DND-41 (cell line): ENCODE measurements at regions not wholly inside any gene's neighbourhood (a gene's known extent, or its start where the extent isn't known, plus 50 kb on each side); places are given as distances from the start of the nearest gene placed in this dataset.

ENCODE experiments used
- ATAC-seq: fragments of 200-7000 bp; cut with Tn5 transposase; 3 replicates; pipeline ENCODE4 v1.9.1; 2021; ENCODE audit warnings: low read depth; ENCODE audit not compliant: insufficient read depth
- DNase-seq: peaks from one replicate; pipeline ENCODE4 v3.0.0-alpha.2; 2020
- H2AFZ ChIP-seq: 2 replicates; pipeline ENCODE4 v1.6.0; 2012; ENCODE audit warnings: low read depth, low read length
- H3K27ac ChIP-seq: 2 replicates; pipeline ENCODE4 v1.5.1; 2012; ENCODE audit warnings: low read length, inconsistent platforms
- H3K27me3 ChIP-seq: fragments of 200-600 bp; sonication (generic); 2 replicates; pipeline ENCODE4 v1.6.0; 2012; ENCODE audit warnings: low read length, mild to moderate bottlenecking, inconsistent platforms; ENCODE audit not compliant: insufficient read depth, poor library complexity
- H3K36me3 ChIP-seq: 2 replicates; pipeline ENCODE4 v1.5.1; 2012; ENCODE audit warnings: low read length, inconsistent platforms; ENCODE audit not compliant: insufficient read depth
- H3K4me1 ChIP-seq: 2 replicates; pipeline ENCODE4 v1.5.1; 2012; ENCODE audit warnings: mild to moderate bottlenecking, low read length; ENCODE audit not compliant: insufficient read depth
- H3K4me2 ChIP-seq: 2 replicates; pipeline ENCODE4 v1.6.0; 2012; ENCODE audit warnings: mild to moderate bottlenecking, moderate library complexity, low read length, inconsistent platforms; ENCODE audit not compliant: insufficient read depth
- H3K4me3 ChIP-seq, 2 experiments: fragments of 200-600 bp in 1 of 2; shearing (Covaris generic) in 1 of 2; 2 replicates each; pipeline ENCODE4 v1.5.1; 2012 to 2016; ENCODE audit warnings: inconsistent platforms in 2 of 2, low read length in 2 of 2, mild to moderate bottlenecking in 2 of 2, low read depth in 1 of 2, moderate library complexity in 1 of 2
- H3K79me2 ChIP-seq: 2 replicates; pipeline ENCODE4 v1.6.0; 2012; ENCODE audit warnings: low read length, inconsistent platforms; ENCODE audit not compliant: insufficient read depth
- H3K9ac ChIP-seq: 2 replicates; pipeline ENCODE4 v1.6.0; 2012; ENCODE audit warnings: low read depth, mild to moderate bottlenecking, inconsistent platforms, low read length, moderate library complexity
- H3K9me3 ChIP-seq: 2 replicates; pipeline ENCODE4 v1.5.1; 2012; ENCODE audit warnings: low read length, moderate library complexity, mild to moderate bottlenecking, inconsistent platforms; ENCODE audit not compliant: insufficient read depth, severe bottlenecking
- H4K20me1 ChIP-seq: 2 replicates; pipeline ENCODE4 v1.6.0; 2012; ENCODE audit warnings: low read length; ENCODE audit not compliant: insufficient read depth
- EZH2 ChIP-seq: IDR thresholded peaks from 3 replicates; pipeline ENCODE4 v1.6.1; 2012; ENCODE audit warnings: borderline replicate concordance, low read depth, mild to moderate bottlenecking, moderate library complexity, low read length, inconsistent platforms; ENCODE audit not compliant: severe bottlenecking
- TF ChIP-seq, protein P1 (sequence below): IDR thresholded peaks from 2 replicates; pipeline ENCODE4 v1.5.1; 2012; ENCODE audit warnings: borderline replicate concordance, low read length, moderate library complexity, mild to moderate bottlenecking; ENCODE audit not compliant: poor library complexity, severe bottlenecking; ENCODE audit errors: extremely low read depth

DNA sequence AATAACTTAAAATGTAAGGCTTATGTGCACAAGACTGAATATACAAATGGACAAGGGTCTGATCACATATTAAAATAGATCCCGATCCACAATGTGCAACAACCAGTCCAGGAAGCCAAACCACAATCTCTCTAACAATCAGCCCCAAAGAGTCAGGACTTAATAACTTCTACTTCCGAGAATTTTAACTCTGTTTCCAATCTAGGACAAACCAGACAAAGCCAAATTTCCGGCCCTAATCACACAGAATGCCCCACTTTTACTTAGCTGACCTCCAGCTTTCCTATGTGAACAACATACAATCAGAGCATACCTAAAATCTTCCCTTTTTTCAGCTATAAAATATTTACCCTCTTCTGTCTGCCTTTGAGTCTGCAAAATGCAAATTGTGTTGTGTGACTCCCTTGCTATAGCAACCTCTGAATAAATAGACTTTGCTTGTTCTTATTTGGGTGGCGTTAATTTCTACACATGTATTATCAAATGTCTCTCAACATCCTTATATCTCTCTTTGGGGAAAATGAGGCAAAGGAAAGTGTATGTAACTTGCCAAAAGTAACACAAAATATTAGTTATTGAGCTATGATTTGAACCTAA, 381.9 kb upstream of the MC4R start:
- no peak for ATAC-seq

DNA sequence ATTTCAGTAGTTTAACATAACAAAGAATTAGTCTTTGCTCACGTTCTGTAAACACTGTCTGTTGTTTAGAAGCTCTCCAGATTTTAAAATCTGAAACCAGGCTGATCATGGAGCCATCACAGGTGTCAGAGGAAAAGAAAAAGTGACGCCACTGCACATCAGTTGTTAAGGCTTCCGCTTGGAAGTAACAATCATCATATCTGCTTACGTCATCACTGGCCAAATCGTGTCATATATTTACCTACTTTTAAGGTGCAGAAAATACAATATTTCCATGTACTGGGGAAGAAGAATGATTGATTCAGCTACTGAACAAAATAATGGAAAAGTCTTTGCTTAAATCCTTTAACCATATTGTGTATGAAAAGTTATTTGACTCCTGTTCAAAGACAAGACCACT, 382.6 kb upstream of the MC4R start:
- Histone ChIP-seq H3K79me2 (no peaks in the 10 kb centered on the region), H3K4me2 (no peak overlapping the region), H3K4me1 (no peaks in the 10 kb centered on the region), H3K9me3 (no peaks in the 10 kb centered on the region), H3K4me3 (no peak overlapping the region), H3K36me3 (no peaks in the 10 kb centered on the region), H4K20me1 (no peaks in the 10 kb centered on the region), H3K27me3 (no peaks in the 10 kb centered on the region), H3K9ac (no peak overlapping the region), H2AFZ (no peak overlapping the region), H3K27ac (no peak overlapping the region)
- no peak for TF ChIP-seq EZH2
- TF ChIP-seq, protein P1, sequence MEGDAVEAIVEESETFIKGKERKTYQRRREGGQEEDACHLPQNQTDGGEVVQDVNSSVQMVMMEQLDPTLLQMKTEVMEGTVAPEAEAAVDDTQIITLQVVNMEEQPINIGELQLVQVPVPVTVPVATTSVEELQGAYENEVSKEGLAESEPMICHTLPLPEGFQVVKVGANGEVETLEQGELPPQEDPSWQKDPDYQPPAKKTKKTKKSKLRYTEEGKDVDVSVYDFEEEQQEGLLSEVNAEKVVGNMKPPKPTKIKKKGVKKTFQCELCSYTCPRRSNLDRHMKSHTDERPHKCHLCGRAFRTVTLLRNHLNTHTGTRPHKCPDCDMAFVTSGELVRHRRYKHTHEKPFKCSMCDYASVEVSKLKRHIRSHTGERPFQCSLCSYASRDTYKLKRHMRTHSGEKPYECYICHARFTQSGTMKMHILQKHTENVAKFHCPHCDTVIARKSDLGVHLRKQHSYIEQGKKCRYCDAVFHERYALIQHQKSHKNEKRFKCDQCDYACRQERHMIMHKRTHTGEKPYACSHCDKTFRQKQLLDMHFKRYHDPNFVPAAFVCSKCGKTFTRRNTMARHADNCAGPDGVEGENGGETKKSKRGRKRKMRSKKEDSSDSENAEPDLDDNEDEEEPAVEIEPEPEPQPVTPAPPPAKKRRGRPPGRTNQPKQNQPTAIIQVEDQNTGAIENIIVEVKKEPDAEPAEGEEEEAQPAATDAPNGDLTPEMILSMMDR, result no peak
- ATAC-seq (no peak), DNase-seq (no peak)

More for the DNA sequence above, 381.9 kb upstream of the MC4R start:
- H3K9me3 ChIP-seq, result no peaks in the 10 kb centered on the region
- H3K4me2 ChIP-seq, result no peak overlapping the region
- DNase-seq, result no peak
- H2AFZ ChIP-seq, result no peak overlapping the region
- H4K20me1 ChIP-seq, result no peaks in the 10 kb centered on the region
- H3K79me2 ChIP-seq, result no peaks in the 10 kb centered on the region
- H3K36me3 ChIP-seq, result no peaks in the 10 kb centered on the region
- no peak overlapping the region for H3K9ac ChIP-seq
- no peak overlapping the region for H3K27ac ChIP-seq
- H3K4me1 ChIP-seq, result no peaks in the 10 kb centered on the region
- TF ChIP-seq EZH2, result no peak
- TF ChIP-seq, protein P1, result no peak
- H3K4me3 ChIP-seq, result no peak overlapping the region
- H3K27me3 ChIP-seq, result no peaks in the 10 kb centered on the region

DNA sequence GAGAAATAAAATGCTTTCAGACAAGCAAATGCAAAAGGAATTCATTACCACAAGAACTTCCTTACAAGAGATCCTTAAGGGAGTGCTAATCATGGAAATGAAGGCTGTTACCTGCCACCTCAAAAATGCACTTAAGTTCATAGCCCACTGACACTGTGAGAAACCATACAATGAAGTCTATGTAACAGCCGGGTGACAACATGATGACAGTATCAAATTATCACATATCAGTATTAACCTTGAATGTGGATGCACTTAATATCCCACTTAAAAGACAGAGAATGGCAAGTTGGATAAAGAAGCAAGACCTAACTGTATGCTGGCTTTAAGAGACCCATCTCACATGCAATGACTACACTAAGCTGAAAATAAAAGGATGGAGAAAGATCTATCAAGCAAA, 403.4 kb upstream of the MC4R start:
- Histone ChIP-seq H2AFZ (no peak overlapping the region), H3K4me3 (no peak overlapping the region), H3K79me2 (no peaks in the 10 kb centered on the region), H3K9me3 (no peaks in the 10 kb centered on the region), H3K27me3 (no peaks in the 10 kb centered on the region), H3K4me2 (no peak overlapping the region), H3K27ac (no peak overlapping the region), H3K4me1 (no peaks in the 10 kb centered on the region), H3K36me3 (no peaks in the 10 kb centered on the region), H3K9ac (no peak overlapping the region), H4K20me1 (no peaks in the 10 kb centered on the region)
- DNase-seq, result no peak
- TF ChIP-seq, protein P1, result no peak
- TF ChIP-seq EZH2, result no peak
- no peak for ATAC-seq

DNA sequence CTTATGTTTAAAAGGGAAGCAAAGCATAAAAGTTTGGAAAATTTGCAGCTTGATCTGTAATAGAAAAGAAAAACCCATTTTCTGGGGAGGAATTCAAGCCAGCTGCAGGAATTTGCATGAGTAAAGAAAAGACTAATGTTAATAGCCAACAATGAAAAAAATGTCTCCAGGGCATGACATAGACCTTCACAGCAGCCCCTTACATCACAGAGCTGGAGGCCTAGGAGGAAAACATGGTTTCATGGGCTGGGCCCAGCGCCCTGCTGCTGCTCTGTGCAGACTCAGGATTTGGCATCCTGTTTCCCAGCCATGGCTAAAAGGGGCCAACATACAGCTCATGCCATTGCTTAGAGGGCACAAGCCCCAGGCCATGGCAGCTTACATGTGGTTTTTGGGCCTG, 411.6 kb upstream of the MC4R start:
- Histone ChIP-seq H3K4me3 (no peak overlapping the region), H3K27ac (no peak overlapping the region), H3K79me2 (no peaks in the 10 kb centered on the region), H2AFZ (no peak overlapping the region), H3K9ac (no peak overlapping the region), H4K20me1 (no peaks in the 10 kb centered on the region), H3K27me3 (no peaks in the 10 kb centered on the region), H3K36me3 (no peaks in the 10 kb centered on the region), H3K4me2 (no peak overlapping the region), H3K9me3 (no peaks in the 10 kb centered on the region), H3K4me1 (no peaks in the 10 kb centered on the region)
- TF ChIP-seq EZH2, result no peak
- TF ChIP-seq, protein P1, result no peak
- ATAC-seq (no peak), DNase-seq (no peak)
